NCI-H128 (cell line): ENCODE measurements at regions not wholly inside any gene's neighbourhood (a gene's known extent, or its start where the extent isn't known, plus 50 kb on each side); places are given as distances from the start of the nearest gene placed in this dataset.
A peak's percentile ranks its signal among the peaks of the same experiment; 100 is the strongest.
"Not testable (repeated sequence)": the region's sequence is repeated elsewhere in the genome, so short reads cannot be mapped to it uniquely, and the experiment has no call there.

ENCODE experiments used
- DNase-seq: peaks from one replicate; lab custom pipeline; 2025; ENCODE audit not compliant: unreplicated experiment; lab: John Stamatoyannopoulos, UW

- DNase-seq = peak; percentile 59
Measured at GRCh38 chr14:83842547-83842946, 1687.4 kb upstream of the FLRT2 start.

- no peak for DNase-seq
Measured at GRCh38 chr14:83847102-83847501, 1682.8 kb upstream of the FLRT2 start.

- no peak for DNase-seq
Measured at GRCh38 chr14:83850092-83850491, 1679.9 kb upstream of the FLRT2 start.

- no peak for DNase-seq
Measured at GRCh38 chr14:83856334-83856733, 1673.6 kb upstream of the FLRT2 start.

- DNase-seq = no peak
Measured at GRCh38 chr14:83860631-83861155, 1669.3 kb upstream of the FLRT2 start.

- DNase-seq = no peak
Measured at GRCh38 chr14:83863042-83863774, 1666.7 kb upstream of the FLRT2 start.

- DNase-seq = no peak
Measured at GRCh38 chr14:83864106-83864505, 1665.8 kb upstream of the FLRT2 start.

GRCh38 chr14:83867566-83868225 is 1662.2 kb upstream of the FLRT2 start:
- DNase-seq = peak; percentile 92

- DNase-seq = no peak
Measured at GRCh38 chr14:83870546-83871270, 1659.2 kb upstream of the FLRT2 start.

GRCh38 chr14:83873669-83874068 is 1656.3 kb upstream of the FLRT2 start:
- DNase-seq = no peak

GRCh38 chr14:83874662-83875061 is 1655.3 kb upstream of the FLRT2 start:
- no peak for DNase-seq

- DNase-seq = no peak
Measured at GRCh38 chr14:83883732-83884131, 1646.2 kb upstream of the FLRT2 start.

GRCh38 chr14:83885837-83886293 is 1644.1 kb upstream of the FLRT2 start:
- no peak for DNase-seq

GRCh38 chr14:83887866-83888265 is 1642.1 kb upstream of the FLRT2 start:
- no peak for DNase-seq

- no peak for DNase-seq
Measured at GRCh38 chr14:83893447-83893846, 1636.5 kb upstream of the FLRT2 start.

- no peak for DNase-seq
Measured at GRCh38 chr14:83894568-83894967, 1635.4 kb upstream of the FLRT2 start.

- DNase-seq = not testable (repeated sequence)
Measured at GRCh38 chr14:83898558-83898957, 1631.4 kb upstream of the FLRT2 start.

- DNase-seq = no peak
Measured at GRCh38 chr14:83899706-83900105, 1630.2 kb upstream of the FLRT2 start.

GRCh38 chr14:83905157-83905556 is 1624.8 kb upstream of the FLRT2 start:
- DNase-seq = no peak

GRCh38 chr14:83908419-83908818 is 1621.5 kb upstream of the FLRT2 start:
- DNase-seq = peak; percentile 65

- DNase-seq = no peak
Measured at GRCh38 chr14:83909507-83909906, 1620.4 kb upstream of the FLRT2 start.
